ENCODE measurements at regions not wholly inside any gene's neighbourhood (a gene's known extent, or its start where the extent isn't known, plus 50 kb on each side); places are given as distances from the start of the nearest gene placed in this dataset.

DNA sequence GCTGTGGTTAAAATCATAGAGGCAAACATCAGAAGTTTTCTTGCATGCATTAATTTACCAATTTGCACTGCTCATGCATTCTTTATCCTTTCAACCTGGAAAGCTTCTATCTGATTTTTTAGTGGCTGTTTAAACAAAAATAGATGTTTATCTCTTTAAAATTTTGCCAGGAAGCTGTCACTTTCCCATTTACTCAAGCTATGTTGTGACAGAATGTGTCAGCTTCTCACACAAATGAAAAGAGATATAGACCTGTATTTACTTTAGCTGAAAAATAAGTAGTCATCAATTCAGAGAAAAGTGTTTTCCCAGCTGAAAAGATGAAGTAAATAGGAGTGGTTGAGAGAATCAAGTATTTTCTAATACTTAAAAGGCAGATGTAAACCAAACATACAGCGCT is 872.8 kb downstream of the DACH1 start:
- H3K36me3 ChIP-seq (ENCODE audit: insufficient read depth, low read length): no peaks in the 10 kb centered on the region
- H4K20me1 ChIP-seq (ENCODE audit: insufficient read depth): no peaks in the 10 kb centered on the region
- no peak overlapping the region for H2AFZ ChIP-seq (ENCODE audit: low read depth, low read length)
- no peaks in the 10 kb centered on the region for H3K9me2 ChIP-seq (ENCODE audit: insufficient read depth, low read length)
- TF ChIP-seq POLR2AphosphoS5 (IDR thresholded peaks at IDR 0.05) (peak; percentile 98), SMC3 (conservative IDR thresholded peaks at IDR 0.05; ENCODE audit: poor library complexity) (no peak), EP300 (conservative IDR thresholded peaks at IDR 0.05; ENCODE audit: poor library complexity, severe bottlenecking) (peak; percentile 100)
- TF ChIP-seq, protein P1, sequence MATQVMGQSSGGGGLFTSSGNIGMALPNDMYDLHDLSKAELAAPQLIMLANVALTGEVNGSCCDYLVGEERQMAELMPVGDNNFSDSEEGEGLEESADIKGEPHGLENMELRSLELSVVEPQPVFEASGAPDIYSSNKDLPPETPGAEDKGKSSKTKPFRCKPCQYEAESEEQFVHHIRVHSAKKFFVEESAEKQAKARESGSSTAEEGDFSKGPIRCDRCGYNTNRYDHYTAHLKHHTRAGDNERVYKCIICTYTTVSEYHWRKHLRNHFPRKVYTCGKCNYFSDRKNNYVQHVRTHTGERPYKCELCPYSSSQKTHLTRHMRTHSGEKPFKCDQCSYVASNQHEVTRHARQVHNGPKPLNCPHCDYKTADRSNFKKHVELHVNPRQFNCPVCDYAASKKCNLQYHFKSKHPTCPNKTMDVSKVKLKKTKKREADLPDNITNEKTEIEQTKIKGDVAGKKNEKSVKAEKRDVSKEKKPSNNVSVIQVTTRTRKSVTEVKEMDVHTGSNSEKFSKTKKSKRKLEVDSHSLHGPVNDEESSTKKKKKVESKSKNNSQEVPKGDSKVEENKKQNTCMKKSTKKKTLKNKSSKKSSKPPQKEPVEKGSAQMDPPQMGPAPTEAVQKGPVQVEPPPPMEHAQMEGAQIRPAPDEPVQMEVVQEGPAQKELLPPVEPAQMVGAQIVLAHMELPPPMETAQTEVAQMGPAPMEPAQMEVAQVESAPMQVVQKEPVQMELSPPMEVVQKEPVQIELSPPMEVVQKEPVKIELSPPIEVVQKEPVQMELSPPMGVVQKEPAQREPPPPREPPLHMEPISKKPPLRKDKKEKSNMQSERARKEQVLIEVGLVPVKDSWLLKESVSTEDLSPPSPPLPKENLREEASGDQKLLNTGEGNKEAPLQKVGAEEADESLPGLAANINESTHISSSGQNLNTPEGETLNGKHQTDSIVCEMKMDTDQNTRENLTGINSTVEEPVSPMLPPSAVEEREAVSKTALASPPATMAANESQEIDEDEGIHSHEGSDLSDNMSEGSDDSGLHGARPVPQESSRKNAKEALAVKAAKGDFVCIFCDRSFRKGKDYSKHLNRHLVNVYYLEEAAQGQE (IDR thresholded peaks at IDR 0.05; ENCODE audit: borderline replicate concordance): peak; percentile 88
- no peaks in the 10 kb centered on the region for H3K9me3 ChIP-seq (ENCODE audit: low read length)
- H3K4me3 ChIP-seq (ENCODE audit: low read length): no peak overlapping the region
- H3K4me2 ChIP-seq (ENCODE audit: low read length): no peak overlapping the region
- no peak overlapping the region for H3K27ac ChIP-seq (ENCODE audit: low read length)
- no peaks in the 10 kb centered on the region for H3F3A ChIP-seq (ENCODE audit: insufficient read depth, low read length, poor library complexity, severe bottlenecking)
- H3K79me2 ChIP-seq (replicated peaks; ENCODE audit: insufficient read depth, low read length): no peaks in the 10 kb centered on the region
- peaks cover 11% of the 10 kb centered on the region for H3K27me3 ChIP-seq (ENCODE audit: insufficient read depth, low read depth, low read length)
- no peak overlapping the region for H3K9ac ChIP-seq (ENCODE audit: low read length)

DNA sequence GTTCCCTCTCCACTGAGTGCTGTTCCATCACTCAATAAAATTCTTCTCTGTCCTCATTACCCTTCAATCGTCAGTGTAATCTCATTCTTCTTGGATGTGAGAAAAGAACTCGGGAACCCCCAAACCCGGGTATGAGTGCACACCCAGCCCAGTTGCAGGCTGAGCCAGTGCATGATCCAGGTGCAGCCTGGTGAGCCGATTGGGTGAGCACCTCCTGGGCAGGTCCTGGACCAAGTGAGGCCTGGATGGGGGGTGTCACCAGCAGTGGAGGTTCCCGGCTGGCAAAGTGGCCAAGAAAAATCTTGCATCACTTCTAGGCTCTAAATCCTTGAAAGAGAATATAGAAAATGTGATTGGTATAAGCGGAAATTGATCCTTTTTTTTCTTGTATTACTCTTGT is 878.8 kb upstream of the KLHL1 start:
- Histone ChIP-seq H3K27me3 (ENCODE audit: insufficient read depth, low read depth, low read length) (no peaks in the 10 kb centered on the region), H3K9me3 (ENCODE audit: low read length) (no peaks in the 10 kb centered on the region), H3K27ac (ENCODE audit: low read length) (no peak overlapping the region)

More for the DNA sequence above, 878.8 kb upstream of the KLHL1 start:
- Histone ChIP-seq H3K79me2 (replicated peaks; ENCODE audit: insufficient read depth, low read length) (no peaks in the 10 kb centered on the region), H3F3A (ENCODE audit: insufficient read depth, low read length, poor library complexity, severe bottlenecking) (no peaks in the 10 kb centered on the region), H3K36me3 (ENCODE audit: insufficient read depth, low read length) (no peaks in the 10 kb centered on the region), H3K9me2 (ENCODE audit: insufficient read depth, low read length) (no peaks in the 10 kb centered on the region), H3K4me3 (ENCODE audit: low read length) (no peak overlapping the region), H3K4me2 (ENCODE audit: low read length) (no peak overlapping the region), H4K20me1 (ENCODE audit: insufficient read depth) (no peaks in the 10 kb centered on the region), H3K9ac (ENCODE audit: low read length) (no peak overlapping the region), H2AFZ (ENCODE audit: low read depth, low read length) (no peak overlapping the region)
- TF ChIP-seq MXI1 (conservative IDR thresholded peaks at IDR 0.05; ENCODE audit: poor library complexity, severe bottlenecking): no peak
- TF ChIP-seq, protein P2, sequence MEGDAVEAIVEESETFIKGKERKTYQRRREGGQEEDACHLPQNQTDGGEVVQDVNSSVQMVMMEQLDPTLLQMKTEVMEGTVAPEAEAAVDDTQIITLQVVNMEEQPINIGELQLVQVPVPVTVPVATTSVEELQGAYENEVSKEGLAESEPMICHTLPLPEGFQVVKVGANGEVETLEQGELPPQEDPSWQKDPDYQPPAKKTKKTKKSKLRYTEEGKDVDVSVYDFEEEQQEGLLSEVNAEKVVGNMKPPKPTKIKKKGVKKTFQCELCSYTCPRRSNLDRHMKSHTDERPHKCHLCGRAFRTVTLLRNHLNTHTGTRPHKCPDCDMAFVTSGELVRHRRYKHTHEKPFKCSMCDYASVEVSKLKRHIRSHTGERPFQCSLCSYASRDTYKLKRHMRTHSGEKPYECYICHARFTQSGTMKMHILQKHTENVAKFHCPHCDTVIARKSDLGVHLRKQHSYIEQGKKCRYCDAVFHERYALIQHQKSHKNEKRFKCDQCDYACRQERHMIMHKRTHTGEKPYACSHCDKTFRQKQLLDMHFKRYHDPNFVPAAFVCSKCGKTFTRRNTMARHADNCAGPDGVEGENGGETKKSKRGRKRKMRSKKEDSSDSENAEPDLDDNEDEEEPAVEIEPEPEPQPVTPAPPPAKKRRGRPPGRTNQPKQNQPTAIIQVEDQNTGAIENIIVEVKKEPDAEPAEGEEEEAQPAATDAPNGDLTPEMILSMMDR (IDR thresholded peaks at IDR 0.05; ENCODE audit: poor library complexity, severe bottlenecking): no peak
- TF ChIP-seq SMC3 (conservative IDR thresholded peaks at IDR 0.05; ENCODE audit: poor library complexity): no peak
- no peak for TF ChIP-seq RAD21 (conservative IDR thresholded peaks at IDR 0.05)
- no peak for TF ChIP-seq EZH2 (IDR thresholded peaks at IDR 0.05; ENCODE audit: borderline replicate concordance, insufficient read depth, low read length, poor library complexity, severe bottlenecking)
- TF ChIP-seq POLR2AphosphoS5 (IDR thresholded peaks at IDR 0.05): no peak
- no peak for TF ChIP-seq EP300 (conservative IDR thresholded peaks at IDR 0.05; ENCODE audit: poor library complexity, severe bottlenecking)
- TF ChIP-seq, protein P1 (IDR thresholded peaks at IDR 0.05; ENCODE audit: borderline replicate concordance): no peak
- TF ChIP-seq TAF1 (IDR thresholded peaks at IDR 0.05; ENCODE audit: low read depth): no peak

Measured in neural cell (in vitro differentiated cells).